ENCODE measurements at regions not wholly inside any gene's neighbourhood (a gene's known extent, or its start where the extent isn't known, plus 50 kb on each side); places are given as distances from the start of the nearest gene placed in this dataset.

DNA sequence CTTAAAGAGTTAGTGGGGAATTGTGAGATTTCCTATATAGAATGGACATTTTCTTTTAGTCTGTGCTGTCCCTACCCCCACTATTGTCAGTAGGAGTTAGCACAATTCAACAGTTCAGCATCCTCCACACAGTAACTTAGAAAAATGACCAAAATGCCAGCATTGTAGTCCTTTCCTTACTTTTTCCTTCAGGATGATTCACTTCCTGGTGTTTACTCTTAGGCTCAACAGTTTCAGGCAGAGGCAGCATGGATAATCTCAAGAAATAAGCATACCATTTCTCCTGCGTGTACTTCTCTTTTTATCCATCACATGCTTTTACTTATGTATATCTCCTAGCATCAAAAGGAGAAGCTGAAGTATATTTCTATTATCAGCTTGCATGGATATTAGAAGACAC is 683.4 kb downstream of the SLC16A7 start:
- Histone ChIP-seq H3K36me3 (ENCODE audit: insufficient read depth, low read length) (no peaks in the 10 kb centered on the region), H3K79me2 (ENCODE audit: control insufficient read depth, insufficient read depth, low read length, unreplicated experiment) (no peaks in the 10 kb centered on the region), H3K4me3 (ENCODE audit: low read depth, low read length) (no peak overlapping the region), H2AFZ (ENCODE audit: low read length, unreplicated experiment) (peak overlapping the region; percentile 79), H3K27me3 (ENCODE audit: insufficient read depth, low read length) (no peaks in the 10 kb centered on the region), H3K4me1 (ENCODE audit: control insufficient read depth, insufficient read depth, low read length, unreplicated experiment) (peaks cover 4% of the 10 kb centered on the region), H3K27ac (ENCODE audit: low read depth, low read length) (no peak overlapping the region)

DNA sequence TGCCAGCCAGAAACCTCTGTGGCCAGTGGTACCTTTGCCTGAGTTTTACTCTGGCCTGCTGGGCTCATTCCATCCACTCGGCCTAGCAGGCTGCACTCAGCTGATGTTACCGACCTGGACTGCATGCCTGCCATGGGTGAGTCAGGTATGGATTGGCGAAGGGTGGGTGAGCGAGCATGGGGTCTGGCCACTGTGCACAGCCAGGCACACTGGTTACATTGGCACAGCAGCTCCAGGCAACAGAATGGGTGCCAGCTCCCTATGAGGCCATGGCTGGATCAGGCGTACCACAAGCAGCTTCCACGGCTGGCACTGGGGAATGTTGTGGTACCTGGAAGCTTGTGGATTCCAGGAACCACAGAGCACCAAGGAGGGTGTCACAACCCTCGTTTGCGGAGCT is 685.7 kb downstream of the SLC16A7 start:
- Histone ChIP-seq H3K36me3 (ENCODE audit: insufficient read depth, low read length) (no peaks in the 10 kb centered on the region), H3K4me1 (ENCODE audit: control insufficient read depth, insufficient read depth, low read length, unreplicated experiment) (peaks cover 4% of the 10 kb centered on the region), H3K27ac (ENCODE audit: low read depth, low read length) (no peak overlapping the region), H3K4me3 (ENCODE audit: low read depth, low read length) (no peak overlapping the region), H3K79me2 (ENCODE audit: control insufficient read depth, insufficient read depth, low read length, unreplicated experiment) (no peaks in the 10 kb centered on the region), H2AFZ (ENCODE audit: low read length, unreplicated experiment) (no peak overlapping the region), H3K27me3 (ENCODE audit: insufficient read depth, low read length) (no peaks in the 10 kb centered on the region)

DNA sequence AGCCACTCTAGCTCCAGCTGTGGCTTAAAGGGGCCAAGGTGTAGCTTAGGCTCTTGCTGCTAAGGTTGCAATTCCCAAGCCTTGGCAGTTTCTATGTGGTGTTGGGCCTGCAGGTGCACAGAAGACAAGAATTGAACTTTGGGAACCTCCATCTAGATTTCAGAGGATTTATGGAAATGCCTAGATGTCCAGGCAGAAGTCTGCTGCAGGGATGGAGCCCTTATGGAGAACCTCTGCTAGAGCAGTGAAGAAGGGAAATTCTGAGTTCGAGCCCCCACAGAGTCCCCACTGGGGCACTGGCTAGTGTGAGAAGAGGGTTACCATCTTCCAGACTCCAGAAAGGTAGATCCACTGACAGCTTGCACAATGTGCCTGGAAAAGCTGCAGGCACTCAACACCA is 694.7 kb downstream of the SLC16A7 start:
- no peaks in the 10 kb centered on the region for H3K36me3 ChIP-seq (ENCODE audit: insufficient read depth, low read length)
- H3K79me2 ChIP-seq (ENCODE audit: control insufficient read depth, insufficient read depth, low read length, unreplicated experiment): no peaks in the 10 kb centered on the region
- H3K27me3 ChIP-seq (ENCODE audit: insufficient read depth, low read length): no peaks in the 10 kb centered on the region
- no peak overlapping the region for H3K27ac ChIP-seq (ENCODE audit: low read depth, low read length)
- no peak overlapping the region for H2AFZ ChIP-seq (ENCODE audit: low read length, unreplicated experiment)
- no peaks in the 10 kb centered on the region for H3K4me1 ChIP-seq (ENCODE audit: control insufficient read depth, insufficient read depth, low read length, unreplicated experiment)
- H3K4me3 ChIP-seq (ENCODE audit: low read depth, low read length): no peak overlapping the region

DNA sequence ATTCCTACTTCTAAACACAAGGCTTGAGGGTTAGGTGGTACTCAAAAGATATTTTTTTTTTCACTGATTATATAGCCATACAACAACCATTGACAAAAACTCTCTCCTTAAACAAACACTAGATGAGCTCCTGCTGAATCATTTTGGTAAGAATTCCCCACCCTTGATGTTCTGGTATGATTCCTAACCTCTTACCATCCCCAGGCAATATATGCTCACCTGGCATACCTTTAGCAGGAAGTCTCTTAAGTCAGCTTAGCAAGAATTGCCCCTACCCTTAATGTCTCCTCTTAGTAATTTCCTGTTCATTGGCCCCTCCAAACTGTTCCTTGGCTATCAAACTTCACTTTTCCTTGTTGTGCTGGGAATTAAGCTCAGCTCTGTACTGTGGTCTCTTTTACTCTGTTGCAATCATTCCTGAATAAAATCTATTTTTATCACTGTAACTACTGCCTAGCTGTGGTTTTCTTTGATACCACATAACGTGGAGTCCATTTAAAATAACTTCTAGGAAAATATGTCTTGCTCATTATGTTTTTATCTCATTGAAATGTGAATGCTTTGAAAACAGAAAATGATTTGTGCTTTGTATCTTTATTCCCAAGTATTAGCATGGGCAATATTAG is 712.6 kb downstream of the SLC16A7 start:
- Histone ChIP-seq H3K4me3 (ENCODE audit: low read depth, low read length) (no peak overlapping the region), H2AFZ (ENCODE audit: low read length, unreplicated experiment) (no peak overlapping the region), H3K27ac (ENCODE audit: low read depth, low read length) (no peak overlapping the region), H3K36me3 (ENCODE audit: insufficient read depth, low read length) (no peaks in the 10 kb centered on the region), H3K4me1 (ENCODE audit: control insufficient read depth, insufficient read depth, low read length, unreplicated experiment) (no peaks in the 10 kb centered on the region), H3K27me3 (ENCODE audit: insufficient read depth, low read length) (no peaks in the 10 kb centered on the region), H3K79me2 (ENCODE audit: control insufficient read depth, insufficient read depth, low read length, unreplicated experiment) (no peaks in the 10 kb centered on the region)

DNA sequence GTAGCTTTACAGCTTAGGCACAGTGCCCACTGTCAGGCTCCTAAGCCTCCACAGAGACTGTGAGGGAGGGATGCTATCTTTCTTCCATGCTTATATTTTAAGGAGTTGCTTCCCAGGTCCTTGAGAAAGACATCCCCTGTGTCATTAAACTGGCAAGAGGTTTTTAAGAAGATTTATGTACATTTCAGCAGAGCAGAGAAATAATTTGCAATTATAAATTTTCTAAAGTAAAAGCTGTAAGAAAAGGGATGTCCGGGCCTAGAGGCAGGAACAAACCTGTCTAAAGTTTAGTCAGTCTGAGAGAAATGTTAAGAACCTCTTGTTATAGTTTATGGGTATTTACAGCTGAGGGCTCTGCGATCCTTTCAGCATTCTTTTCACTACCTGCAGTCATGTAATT is 716.1 kb downstream of the SLC16A7 start:
- no peaks in the 10 kb centered on the region for H3K36me3 ChIP-seq (ENCODE audit: insufficient read depth, low read length)
- no peak overlapping the region for H3K27ac ChIP-seq (ENCODE audit: low read depth, low read length)
- H3K27me3 ChIP-seq (ENCODE audit: insufficient read depth, low read length): no peaks in the 10 kb centered on the region
- H3K79me2 ChIP-seq (ENCODE audit: control insufficient read depth, insufficient read depth, low read length, unreplicated experiment): no peaks in the 10 kb centered on the region
- no peak overlapping the region for H2AFZ ChIP-seq (ENCODE audit: low read length, unreplicated experiment)
- H3K4me3 ChIP-seq (ENCODE audit: low read depth, low read length): no peak overlapping the region
- H3K4me1 ChIP-seq (ENCODE audit: control insufficient read depth, insufficient read depth, low read length, unreplicated experiment): no peaks in the 10 kb centered on the region

DNA sequence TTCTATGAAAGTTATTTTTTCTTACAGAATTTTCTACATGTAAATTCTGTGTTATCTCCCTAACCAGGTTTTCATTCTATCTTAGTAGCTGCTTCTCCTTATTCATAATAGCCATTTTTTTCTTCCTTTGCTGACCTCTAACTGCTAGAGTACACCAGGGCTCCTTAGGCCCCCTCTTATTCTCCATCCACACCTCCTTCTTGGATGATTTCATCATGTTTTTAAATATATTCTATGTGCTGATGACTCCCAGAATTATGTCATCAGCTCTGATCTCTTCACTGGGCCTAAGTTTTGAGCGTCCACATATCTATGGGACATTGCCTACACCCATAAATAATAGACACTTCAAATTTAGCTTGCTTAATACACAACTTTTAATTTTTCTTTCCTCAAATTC is 721.5 kb downstream of the SLC16A7 start:
- Histone ChIP-seq H3K4me1 (ENCODE audit: control insufficient read depth, insufficient read depth, low read length, unreplicated experiment) (no peaks in the 10 kb centered on the region), H3K4me3 (ENCODE audit: low read depth, low read length) (no peak overlapping the region)

DNA sequence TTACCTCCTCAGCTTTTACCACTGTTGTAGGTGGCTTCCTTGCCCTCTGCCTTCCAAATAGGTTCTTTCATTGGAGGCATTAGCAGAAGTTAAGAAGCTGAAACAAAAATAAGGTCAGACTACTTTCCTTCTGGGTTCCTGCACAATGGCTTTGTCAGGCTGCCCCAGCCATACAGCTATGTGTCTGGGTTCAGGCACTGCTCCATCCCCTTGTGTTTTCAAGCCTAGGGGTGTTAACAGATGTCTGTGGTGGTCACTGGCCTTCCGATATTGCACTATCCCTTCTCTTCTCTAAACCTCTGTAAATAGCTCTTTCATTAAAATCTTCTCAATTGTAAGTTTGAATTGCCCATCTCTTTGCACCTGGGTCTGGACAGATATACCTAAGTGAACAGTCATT is 728.9 kb downstream of the SLC16A7 start:
- no peak overlapping the region for H3K4me3 ChIP-seq (ENCODE audit: low read depth, low read length)
- no peak overlapping the region for H3K27ac ChIP-seq (ENCODE audit: low read depth, low read length)
- no peaks in the 10 kb centered on the region for H3K79me2 ChIP-seq (ENCODE audit: control insufficient read depth, insufficient read depth, low read length, unreplicated experiment)
- H3K27me3 ChIP-seq (ENCODE audit: insufficient read depth, low read length): no peaks in the 10 kb centered on the region
- no peak overlapping the region for H2AFZ ChIP-seq (ENCODE audit: low read length, unreplicated experiment)
- no peaks in the 10 kb centered on the region for H3K4me1 ChIP-seq (ENCODE audit: control insufficient read depth, insufficient read depth, low read length, unreplicated experiment)
- H3K36me3 ChIP-seq (ENCODE audit: insufficient read depth, low read length): no peaks in the 10 kb centered on the region

More for the DNA sequence above, 721.5 kb downstream of the SLC16A7 start:
- Histone ChIP-seq H3K27ac (ENCODE audit: low read depth, low read length) (no peak overlapping the region), H3K79me2 (ENCODE audit: control insufficient read depth, insufficient read depth, low read length, unreplicated experiment) (no peaks in the 10 kb centered on the region), H3K27me3 (ENCODE audit: insufficient read depth, low read length) (no peaks in the 10 kb centered on the region), H2AFZ (ENCODE audit: low read length, unreplicated experiment) (no peak overlapping the region), H3K36me3 (ENCODE audit: insufficient read depth, low read length) (no peaks in the 10 kb centered on the region)

DNA sequence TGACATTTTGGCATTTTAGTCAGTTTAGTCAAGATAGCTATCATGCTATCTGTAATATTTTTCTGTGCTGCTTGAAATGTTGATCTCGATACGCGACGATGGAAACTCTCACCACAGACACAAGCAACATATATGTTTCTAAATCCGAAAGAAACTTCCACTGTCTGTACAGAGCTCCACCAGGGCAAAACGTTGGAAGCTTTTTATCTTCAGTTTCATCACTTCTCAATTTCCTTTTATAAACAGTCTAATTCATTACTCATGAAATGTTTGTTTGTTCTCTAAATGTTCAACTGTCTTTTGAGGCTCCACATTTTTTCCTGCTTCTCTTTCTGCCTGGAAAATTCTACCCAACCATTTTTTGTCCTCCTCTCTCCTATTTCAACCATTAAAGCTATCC is 737.6 kb downstream of the SLC16A7 start:
- no peak overlapping the region for H3K27ac ChIP-seq (ENCODE audit: low read depth, low read length)
- no peak overlapping the region for H3K4me3 ChIP-seq (ENCODE audit: low read depth, low read length)
- H3K4me1 ChIP-seq (ENCODE audit: control insufficient read depth, insufficient read depth, low read length, unreplicated experiment): peaks cover 31% of the 10 kb centered on the region
- no peaks in the 10 kb centered on the region for H3K27me3 ChIP-seq (ENCODE audit: insufficient read depth, low read length)
- no peaks in the 10 kb centered on the region for H3K79me2 ChIP-seq (ENCODE audit: control insufficient read depth, insufficient read depth, low read length, unreplicated experiment)
- peak overlapping the region; percentile 53 for H2AFZ ChIP-seq (ENCODE audit: low read length, unreplicated experiment)
- H3K36me3 ChIP-seq (ENCODE audit: insufficient read depth, low read length): no peaks in the 10 kb centered on the region

DNA sequence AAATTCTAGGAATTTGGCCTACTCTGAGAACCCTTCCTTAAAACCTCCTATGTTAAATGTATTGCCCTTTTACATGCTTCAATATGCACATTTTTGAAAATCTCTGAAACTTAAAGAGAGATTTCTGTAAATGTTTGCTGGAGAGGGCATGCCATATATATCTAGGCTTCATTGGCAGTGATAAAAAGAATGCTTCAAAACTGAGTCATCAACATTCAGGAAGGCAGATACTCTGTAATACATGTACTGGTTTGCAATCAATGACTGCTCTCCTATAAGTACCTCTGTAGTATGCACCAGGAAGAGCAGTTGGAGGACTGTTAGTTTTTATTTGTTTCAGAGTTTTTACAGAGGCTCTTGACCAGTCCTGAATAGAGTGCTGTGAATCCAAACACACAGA is 739.9 kb downstream of the SLC16A7 start:
- Histone ChIP-seq H3K4me1 (ENCODE audit: control insufficient read depth, insufficient read depth, low read length, unreplicated experiment) (peaks cover 31% of the 10 kb centered on the region), H3K27ac (ENCODE audit: low read depth, low read length) (0 out of 2 replicates have a peak overlapping the region, but pooled peaks have one; percentile 3), H2AFZ (ENCODE audit: low read length, unreplicated experiment) (no peak overlapping the region)

DNA sequence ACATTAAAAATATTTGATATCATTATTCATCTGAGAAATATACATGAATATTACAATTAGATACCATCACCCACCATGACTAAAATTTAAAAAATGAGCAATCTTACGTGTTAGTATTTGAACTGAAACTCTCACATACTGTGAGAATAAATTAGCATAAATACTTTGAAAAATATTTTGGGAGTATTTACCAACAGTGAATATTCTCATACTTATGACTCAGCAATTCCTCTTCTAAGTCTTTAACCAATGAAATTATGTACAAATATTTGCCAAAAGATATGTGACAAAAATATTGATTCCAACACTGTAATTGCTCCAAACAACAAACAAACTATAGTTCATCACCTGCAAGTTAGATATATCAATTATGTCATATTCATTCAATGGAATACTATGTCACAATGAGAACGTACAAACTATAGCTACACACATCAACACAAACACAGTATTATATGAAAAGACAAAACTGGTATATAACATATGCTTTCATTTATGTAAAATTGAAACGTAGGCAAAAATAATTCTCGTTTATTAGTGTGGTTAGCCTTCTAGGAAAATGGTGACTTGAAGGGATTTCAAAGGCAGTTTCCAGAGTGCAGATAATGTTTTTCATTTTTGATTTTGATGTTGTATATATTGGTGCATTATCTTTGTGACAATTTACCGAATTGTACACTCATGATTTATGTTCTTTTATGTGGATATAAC is 742.2 kb downstream of the SLC16A7 start:
- H3K79me2 ChIP-seq (ENCODE audit: control insufficient read depth, insufficient read depth, low read length, unreplicated experiment): no peaks in the 10 kb centered on the region
- no peak overlapping the region for H2AFZ ChIP-seq (ENCODE audit: low read length, unreplicated experiment)
- no peaks in the 10 kb centered on the region for H3K27me3 ChIP-seq (ENCODE audit: insufficient read depth, low read length)
- H3K27ac ChIP-seq (ENCODE audit: low read depth, low read length): no peak overlapping the region
- H3K4me1 ChIP-seq (ENCODE audit: control insufficient read depth, insufficient read depth, low read length, unreplicated experiment): peaks cover 31% of the 10 kb centered on the region
- no peaks in the 10 kb centered on the region for H3K36me3 ChIP-seq (ENCODE audit: insufficient read depth, low read length)
- no peak overlapping the region for H3K4me3 ChIP-seq (ENCODE audit: low read depth, low read length)

More for the DNA sequence above, 739.9 kb downstream of the SLC16A7 start:
- peak overlapping the region; percentile 7; the same call in 1 of the 2 replicates for H3K4me3 ChIP-seq (ENCODE audit: low read depth, low read length)
- no peaks in the 10 kb centered on the region for H3K27me3 ChIP-seq (ENCODE audit: insufficient read depth, low read length)
- no peaks in the 10 kb centered on the region for H3K36me3 ChIP-seq (ENCODE audit: insufficient read depth, low read length)
- H3K79me2 ChIP-seq (ENCODE audit: control insufficient read depth, insufficient read depth, low read length, unreplicated experiment): no peaks in the 10 kb centered on the region

DNA sequence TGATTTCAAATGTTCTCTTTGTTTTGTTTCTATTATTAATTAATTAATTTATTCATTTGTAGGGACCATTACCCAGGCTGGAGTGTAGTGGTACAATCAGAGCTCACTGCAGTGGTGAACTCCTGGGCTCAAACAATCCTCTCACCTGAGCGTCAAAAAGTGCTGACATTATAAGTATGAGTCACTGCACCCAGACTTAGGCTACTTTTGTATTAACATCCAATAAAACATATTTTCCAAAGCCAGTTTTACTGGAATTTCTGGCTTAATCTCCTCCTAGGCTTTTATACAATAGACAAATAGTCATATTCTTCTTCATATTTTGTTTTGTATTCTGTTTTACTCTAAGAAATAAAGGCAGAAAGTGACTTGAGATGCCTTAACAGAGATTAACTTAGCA is 749.6 kb downstream of the SLC16A7 start:
- no peaks in the 10 kb centered on the region for H3K36me3 ChIP-seq (ENCODE audit: insufficient read depth, low read length)
- H3K27me3 ChIP-seq (ENCODE audit: insufficient read depth, low read length): no peaks in the 10 kb centered on the region
- H3K79me2 ChIP-seq (ENCODE audit: control insufficient read depth, insufficient read depth, low read length, unreplicated experiment): no peaks in the 10 kb centered on the region
- no peaks in the 10 kb centered on the region for H3K4me1 ChIP-seq (ENCODE audit: control insufficient read depth, insufficient read depth, low read length, unreplicated experiment)
- no peak overlapping the region for H3K4me3 ChIP-seq (ENCODE audit: low read depth, low read length)
- H2AFZ ChIP-seq (ENCODE audit: low read length, unreplicated experiment): no peak overlapping the region
- no peak overlapping the region for H3K27ac ChIP-seq (ENCODE audit: low read depth, low read length)
